ENCODE measurements at regions not wholly inside any gene's neighbourhood (a gene's known extent, or its start where the extent isn't known, plus 50 kb on each side); places are given as distances from the start of the nearest gene placed in this dataset.

- H3K27ac Mint-ChIP-seq: no peak overlapping the region
- no peak overlapping the region for H3K9ac ChIP-seq (ENCODE audit: extremely low read depth, low read length, poor library complexity, severe bottlenecking)
- H3K36me3 ChIP-seq (ENCODE audit: control insufficient read depth, insufficient read depth, low read length): no peaks in the 10 kb centered on the region
- no peaks in the 10 kb centered on the region for H3K27me3 ChIP-seq (ENCODE audit: control insufficient read depth, insufficient read depth, low read length, poor library complexity, severe bottlenecking)
- peaks cover 12% of the 10 kb centered on the region for H3K27me3 Mint-ChIP-seq (ENCODE audit: insufficient read depth)
- no peak for TF ChIP-seq CTCF (conservative IDR thresholded peaks at IDR 0.05)
- no peak overlapping the region for H3K4me3 Mint-ChIP-seq
- H3K4me1 Mint-ChIP-seq: peaks cover 5% of the 10 kb centered on the region
- no peak overlapping the region for H3K4me3 ChIP-seq (ENCODE audit: low read length)
- H3K4me1 ChIP-seq (ENCODE audit: control insufficient read depth, insufficient read depth, low read length): no peaks in the 10 kb centered on the region
- no peak for DNase-seq
- WGBS, 2 experiments (ENCODE audit: insufficient coverage in 1 of 2, insufficient read length in 1 of 2): 65 to 88% methylated on average over 2 to 8 of the region's 8 CpGs
- H3K27ac ChIP-seq (ENCODE audit: low read depth, low read length): no peak overlapping the region
- H3K9me3 ChIP-seq (ENCODE audit: control insufficient read depth, low read length): no peaks in the 10 kb centered on the region
- H3K9me3 Mint-ChIP-seq: no peaks in the 10 kb centered on the region
- H3K36me3 Mint-ChIP-seq (ENCODE audit: low read depth): no peaks in the 10 kb centered on the region
Measured at GRCh38 chr11:129731316-129731715, 84.3 kb upstream of the TMEM45B start.

GRCh38 chr11:129732941-129733340 is 82.7 kb upstream of the TMEM45B start:
- Histone ChIP-seq H3K4me1 (ENCODE audit: control insufficient read depth, insufficient read depth, low read length) (no peaks in the 10 kb centered on the region), H3K27ac (ENCODE audit: low read depth, low read length) (no peak overlapping the region), H3K27me3 (ENCODE audit: control insufficient read depth, insufficient read depth, low read length, poor library complexity, severe bottlenecking) (no peaks in the 10 kb centered on the region), H3K9ac (ENCODE audit: extremely low read depth, low read length, poor library complexity, severe bottlenecking) (no peak overlapping the region), H3K4me3 (ENCODE audit: low read length) (no peak overlapping the region), H3K36me3 (ENCODE audit: control insufficient read depth, insufficient read depth, low read length) (no peaks in the 10 kb centered on the region), H3K9me3 (ENCODE audit: control insufficient read depth, low read length) (no peaks in the 10 kb centered on the region)
- Mint-ChIP-seq H3K36me3 (ENCODE audit: low read depth) (no peaks in the 10 kb centered on the region), H3K4me3 (no peak overlapping the region), H3K9me3 (no peaks in the 10 kb centered on the region), H3K27ac (no peak overlapping the region), H3K4me1 (peaks cover 5% of the 10 kb centered on the region), H3K27me3 (ENCODE audit: insufficient read depth) (peaks cover 12% of the 10 kb centered on the region)
- no peak for TF ChIP-seq CTCF (conservative IDR thresholded peaks at IDR 0.05)
- no peak for DNase-seq
- 95 to 100% methylated on average over 2 to 4 of the region's 4 CpGs for WGBS, 2 experiments (ENCODE audit: insufficient coverage in 1 of 2, insufficient read length in 1 of 2)

- Histone ChIP-seq H3K9ac (ENCODE audit: extremely low read depth, low read length, poor library complexity, severe bottlenecking) (no peak overlapping the region), H3K36me3 (ENCODE audit: control insufficient read depth, insufficient read depth, low read length) (no peaks in the 10 kb centered on the region), H3K27ac (ENCODE audit: low read depth, low read length) (no peak overlapping the region), H3K4me3 (ENCODE audit: low read length) (no peak overlapping the region), H3K4me1 (ENCODE audit: control insufficient read depth, insufficient read depth, low read length) (no peaks in the 10 kb centered on the region), H3K9me3 (ENCODE audit: control insufficient read depth, low read length) (no peaks in the 10 kb centered on the region), H3K27me3 (ENCODE audit: control insufficient read depth, insufficient read depth, low read length, poor library complexity, severe bottlenecking) (no peaks in the 10 kb centered on the region)
- Mint-ChIP-seq H3K4me1 (peaks cover 5% of the 10 kb centered on the region), H3K27ac (no peak overlapping the region), H3K4me3 (no peak overlapping the region), H3K27me3 (ENCODE audit: insufficient read depth) (peaks cover 12% of the 10 kb centered on the region), H3K36me3 (ENCODE audit: low read depth) (no peaks in the 10 kb centered on the region), H3K9me3 (no peaks in the 10 kb centered on the region)
- 93 to 95% methylated on average over 9 of the region's 9 CpGs for WGBS, 2 experiments (ENCODE audit: insufficient coverage in 1 of 2, insufficient read length in 1 of 2)
- DNase-seq: no peak
- TF ChIP-seq CTCF (conservative IDR thresholded peaks at IDR 0.05): no peak
Measured at GRCh38 chr11:129733384-129733783, 82.3 kb upstream of the TMEM45B start.

Data from endodermal cell (in vitro differentiated cells).